IMR-90 (cell line): ENCODE measurements at regions not wholly inside any gene's neighbourhood (a gene's known extent, or its start where the extent isn't known, plus 50 kb on each side); places are given as distances from the start of the nearest gene placed in this dataset.

Source experiments
- ATAC-seq: fragments of 200-7000 bp; cut with Tn5 transposase; 2 replicates; pipeline ENCODE4 v1.9.1; 2020; ENCODE audit warnings: low read depth, mild to moderate bottlenecking, moderate library complexity
- BruUV-seq: library from RNA; stranded (reverse); fragments of 400-500 nt; replicated peaks from 2 replicates; lab custom pipeline; 2021; lab: Mats Ljungman, UMichigan
- CTCF ChIA-PET: fragments of 300-600 bp; formaldehyde crosslinking; extraction: SDS; loops from one replicate; lab custom pipeline; 2021; ENCODE audit warnings: antibody characterized with exemption; lab: Yijun Ruan, JAX
- POLR2A ChIA-PET: fragments of 300-600 bp; sonication (Branson Sonifier 250); formaldehyde crosslinking; loops from one replicate; lab custom pipeline; 2022; ENCODE audit warnings: antibody characterized with exemption; ENCODE audit not compliant: unreplicated experiment; lab: Charles Lee
- DNase-seq: peaks from one replicate; pipeline ENCODE4 v3.0.0; 2013
- H2AFZ ChIP-seq: replicated peaks from 2 replicates; pipeline ENCODE3; 2013; ENCODE audit warnings: low read length, mild to moderate bottlenecking; ENCODE audit not compliant: poor library complexity
- H2AK5ac ChIP-seq: 2 replicates; pipeline ENCODE4 v1.6.1; 2013; ENCODE audit warnings: low read depth, low read length, inconsistent platforms
- H2AK9ac ChIP-seq: replicated peaks from 2 replicates; pipeline ENCODE3; 2013; ENCODE audit warnings: mild to moderate bottlenecking, low read depth, low read length, moderate library complexity; ENCODE audit not compliant: poor library complexity
- H2BK120ac ChIP-seq: 2 replicates; pipeline ENCODE4 v1.6.1; 2013; ENCODE audit warnings: low read depth, low read length, inconsistent platforms
- H2BK15ac ChIP-seq: 3 replicates; pipeline ENCODE4 v1.6.1; 2013; ENCODE audit warnings: low read depth, low read length, inconsistent platforms
- H2BK20ac ChIP-seq: 2 replicates; pipeline ENCODE4 v1.6.1; 2013; ENCODE audit warnings: low read depth, mild to moderate bottlenecking, inconsistent platforms, low read length, moderate library complexity
- H2BK5ac ChIP-seq: 2 replicates; pipeline ENCODE4 v1.6.1; 2013; ENCODE audit warnings: mild to moderate bottlenecking, low read depth, low read length, inconsistent platforms; ENCODE audit not compliant: poor library complexity, severe bottlenecking
- H3K14ac ChIP-seq: replicated peaks from 2 replicates; pipeline ENCODE4 v1.6.1; 2013; ENCODE audit warnings: low read depth, low read length, inconsistent platforms
- H3K18ac ChIP-seq: 2 replicates; pipeline ENCODE4 v1.6.1; 2013; ENCODE audit warnings: low read depth, low read length, control low read depth
- H3K23ac ChIP-seq: 2 replicates; pipeline ENCODE4 v1.6.1; 2013; ENCODE audit warnings: low read depth, low read length, inconsistent platforms
- H3K27ac ChIP-seq: 2 replicates; pipeline ENCODE4 v1.5.1; 2013; ENCODE audit warnings: mild to moderate bottlenecking, control low read depth, low read length; ENCODE audit not compliant: insufficient read depth
- H3K27me3 ChIP-seq: 2 replicates; pipeline ENCODE4 v1.6.1; 2013; ENCODE audit warnings: low read length; ENCODE audit not compliant: control insufficient read depth, insufficient read depth
- H3K36me3 ChIP-seq: 2 replicates; pipeline ENCODE4 v1.6.1; 2013; ENCODE audit warnings: low read length, mixed read lengths; ENCODE audit not compliant: control insufficient read depth, insufficient read depth
- H3K4ac ChIP-seq: 2 replicates; pipeline ENCODE4 v1.6.1; 2013; ENCODE audit warnings: low read depth, low read length, inconsistent platforms
- H3K4me1 ChIP-seq: 2 replicates; pipeline ENCODE4 v1.6.1; 2013; ENCODE audit warnings: low read length, mixed read lengths; ENCODE audit not compliant: control insufficient read depth, insufficient read depth
- H3K4me2 ChIP-seq: 2 replicates; pipeline ENCODE4 v1.6.1; 2013; ENCODE audit warnings: low read depth, mild to moderate bottlenecking, control low read depth, low read length, moderate library complexity
- H3K4me3 ChIP-seq: 2 replicates; pipeline ENCODE4 v1.5.1; 2013; ENCODE audit warnings: low read depth, mild to moderate bottlenecking, control low read depth, low read length, moderate library complexity; ENCODE audit not compliant: insufficient read depth
- H3K56ac ChIP-seq: 2 replicates; pipeline ENCODE4 v1.6.1; 2013; ENCODE audit warnings: low read length, inconsistent platforms; ENCODE audit not compliant: insufficient read depth; ENCODE audit errors: extremely low read depth
- H3K79me1 ChIP-seq, 2 experiments: 2 replicates each; pipeline ENCODE4 v1.6.1; 2013; ENCODE audit warnings: low read length in 2 of 2, inconsistent platforms in 1 of 2, low read depth in 1 of 2
- H3K9ac ChIP-seq: 2 replicates; pipeline ENCODE4 v1.6.1; 2013; ENCODE audit warnings: low read depth, low read length, control low read depth
- H3K9me1 ChIP-seq: 2 replicates; pipeline ENCODE4 v1.6.1; 2013; ENCODE audit warnings: low read length, inconsistent platforms; ENCODE audit not compliant: insufficient read depth
- H3K9me3 ChIP-seq: 2 replicates; pipeline ENCODE4 v1.6.1; 2013; ENCODE audit warnings: low read length; ENCODE audit not compliant: control insufficient read depth, insufficient read depth
- H4K20me1 ChIP-seq: 2 replicates; pipeline ENCODE4 v1.6.1; 2013; ENCODE audit warnings: low read length, inconsistent platforms; ENCODE audit not compliant: insufficient read depth
- H4K5ac ChIP-seq: 2 replicates; pipeline ENCODE4 v1.6.1; 2013; ENCODE audit warnings: mild to moderate bottlenecking, low read depth, low read length, control low read depth
- H4K8ac ChIP-seq, 2 experiments: 2 replicates each; pipeline ENCODE4 v1.6.1; 2013; ENCODE audit warnings: low read depth in 2 of 2, low read length in 2 of 2, control low read depth in 1 of 2, inconsistent platforms in 1 of 2
- H4K91ac ChIP-seq: 2 replicates; pipeline ENCODE4 v1.6.1; 2013; ENCODE audit warnings: low read depth, low read length, inconsistent platforms; ENCODE audit not compliant: insufficient read depth
- BHLHE40 ChIP-seq: fragments of 150-350 bp; IDR thresholded peaks from 2 replicates; pipeline ENCODE4 v1.6.1; 2016; ENCODE audit warnings: mild to moderate bottlenecking, low read depth, low read length
- CEBPB ChIP-seq: IDR thresholded peaks from 2 replicates; pipeline ENCODE4 v1.6.1; 2012; ENCODE audit warnings: low read depth, low read length, improper control_type of control experiment
- CHD1 ChIP-seq: IDR thresholded peaks from 2 replicates; pipeline ENCODE4 v1.6.1; 2012; ENCODE audit warnings: low read depth, low read length, improper control_type of control experiment
- FOS ChIP-seq: fragments of 150-350 bp; IDR thresholded peaks from 2 replicates; pipeline ENCODE4 v1.6.1; 2016; ENCODE audit warnings: low read depth, low read length
- MAFK ChIP-seq: IDR thresholded peaks from 2 replicates; pipeline ENCODE4 v1.6.1; 2012; ENCODE audit warnings: low read depth, low read length, improper control_type of control experiment
- MAZ ChIP-seq: IDR thresholded peaks from 2 replicates; pipeline ENCODE4 v1.6.1; 2012; ENCODE audit warnings: low read depth, mild to moderate bottlenecking, low read length, improper control_type of control experiment, moderate library complexity, borderline replicate concordance
- MXI1 ChIP-seq: IDR thresholded peaks from 2 replicates; pipeline ENCODE4 v1.6.1; 2012; ENCODE audit warnings: low read depth, mild to moderate bottlenecking, low read length, moderate library complexity, borderline replicate concordance
- NFE2L2 ChIP-seq: fragments of 150-350 bp; IDR thresholded peaks from 2 replicates; pipeline ENCODE4 v1.6.1; 2016; ENCODE audit warnings: low read depth, mild to moderate bottlenecking, low read length
- POLR2A ChIP-seq: IDR thresholded peaks from 2 replicates; pipeline ENCODE4 v1.6.1; 2012; ENCODE audit warnings: mild to moderate bottlenecking, low read depth, low read length
- RAD21 ChIP-seq: IDR thresholded peaks from 2 replicates; pipeline ENCODE4 v1.6.1; 2012; ENCODE audit warnings: low read length, improper control_type of control experiment
- RFX5 ChIP-seq: IDR thresholded peaks from 2 replicates; pipeline ENCODE4 v1.8.0; 2012; ENCODE audit warnings: low read depth, mild to moderate bottlenecking, low read length, moderate library complexity
- SMC3 ChIP-seq: fragments of 150-350 bp; IDR thresholded peaks from 2 replicates; pipeline ENCODE4 v1.6.1; 2016; ENCODE audit warnings: low read depth, mild to moderate bottlenecking, antibody characterized with exemption, low read length, moderate library complexity
- USF2 ChIP-seq: fragments of 150-350 bp; IDR thresholded peaks from 2 replicates; pipeline ENCODE4 v1.6.1; 2017; ENCODE audit warnings: mild to moderate bottlenecking, antibody characterized with exemption, low read length, low read depth
- WGBS, 2 experiments: methylation state at CpG; one replicate each; pipeline versions ENCODE4 v1.1.5 to v1.1.7; 2013; ENCODE audit warnings: missing lambda C conversion rate in 2 of 2; ENCODE audit not compliant: insufficient read length in 1 of 2; ENCODE audit errors: extremely low coverage in 2 of 2; 5-methylcytosine and 5-hydroxymethylcytosine counted together
- dilution Hi-C: fragments of 300-500 bp; cut with HindIII; formaldehyde crosslinking; loops from one replicate; pipeline ENCODE4 v1.14.3; 2018; ENCODE audit warnings: low sequenced_read_pairs; ENCODE audit not compliant: unreplicated experiment
- in situ Hi-C: fragments of 300-500 bp; cut with MboI; formaldehyde crosslinking; loops from 3 replicates; pipeline ENCODE4 v1.14.3; 2019; ENCODE audit warnings: low sequenced_read_pairs, inconsistent platforms, mixed read lengths
- intact Hi-C: fragments of 100-400 bp; cut with micrococcal nuclease; formaldehyde crosslinking; loops from 2 replicates; pipeline ENCODE4 v1.10.0; 2022
- TF ChIP-seq, protein P1 (sequence below): conservative IDR thresholded peaks from 2 replicates; pipeline ENCODE4 v1.5.1; 2012; ENCODE audit warnings: mild to moderate bottlenecking, low read depth, low read length, improper control_type of control experiment
- TF ChIP-seq, protein P2 (sequence below): fragments of 150-350 bp; IDR thresholded peaks from 2 replicates; pipeline ENCODE4 v1.6.1; 2016; ENCODE audit warnings: low read depth, mild to moderate bottlenecking, low read length, moderate library complexity, borderline replicate concordance

GRCh38 chr13:40383132-40383531 lies 283.3 kb downstream of the FOXO1 start:
- no CpG with 5 or more reads among the region's 7 CpGs for WGBS, 2 experiments
- intact Hi-C loops (no loop called here), dilution Hi-C loops (no loop called here), in situ Hi-C loops (no loop called here)
- no peaks in the 10 kb centered on the region for H3K36me3 ChIP-seq
- H3K56ac ChIP-seq, result no peak overlapping the region
- no peak for ATAC-seq
- H3K14ac ChIP-seq, result no peak overlapping the region
- no peak overlapping the region for H3K4ac ChIP-seq
- DNase-seq, result no peak
- H3K23ac ChIP-seq, result no peak overlapping the region
- no TSS peak for BruUV-seq
- no peak overlapping the region for H2AK5ac ChIP-seq
- H3K79me1 ChIP-seq, result no peaks in the 10 kb centered on the region
- CTCF ChIA-PET, result no interaction called here
- no peak overlapping the region for H3K9ac ChIP-seq
- H3K9me1 ChIP-seq, result no peaks in the 10 kb centered on the region
- no peak overlapping the region for H2BK120ac ChIP-seq
- TF ChIP-seq MAZ (no peak), POLR2A (no peak), CHD1 (no peak), NFE2L2 (no peak), FOS (no peak), USF2 (no peak), SMC3 (no peak), CEBPB (no peak), RAD21 (no peak), MXI1 (no peak), MAFK (no peak), BHLHE40 (no peak), RFX5 (no peak)
- TF ChIP-seq, protein P1, sequence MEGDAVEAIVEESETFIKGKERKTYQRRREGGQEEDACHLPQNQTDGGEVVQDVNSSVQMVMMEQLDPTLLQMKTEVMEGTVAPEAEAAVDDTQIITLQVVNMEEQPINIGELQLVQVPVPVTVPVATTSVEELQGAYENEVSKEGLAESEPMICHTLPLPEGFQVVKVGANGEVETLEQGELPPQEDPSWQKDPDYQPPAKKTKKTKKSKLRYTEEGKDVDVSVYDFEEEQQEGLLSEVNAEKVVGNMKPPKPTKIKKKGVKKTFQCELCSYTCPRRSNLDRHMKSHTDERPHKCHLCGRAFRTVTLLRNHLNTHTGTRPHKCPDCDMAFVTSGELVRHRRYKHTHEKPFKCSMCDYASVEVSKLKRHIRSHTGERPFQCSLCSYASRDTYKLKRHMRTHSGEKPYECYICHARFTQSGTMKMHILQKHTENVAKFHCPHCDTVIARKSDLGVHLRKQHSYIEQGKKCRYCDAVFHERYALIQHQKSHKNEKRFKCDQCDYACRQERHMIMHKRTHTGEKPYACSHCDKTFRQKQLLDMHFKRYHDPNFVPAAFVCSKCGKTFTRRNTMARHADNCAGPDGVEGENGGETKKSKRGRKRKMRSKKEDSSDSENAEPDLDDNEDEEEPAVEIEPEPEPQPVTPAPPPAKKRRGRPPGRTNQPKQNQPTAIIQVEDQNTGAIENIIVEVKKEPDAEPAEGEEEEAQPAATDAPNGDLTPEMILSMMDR, result no peak
- TF ChIP-seq, protein P2, sequence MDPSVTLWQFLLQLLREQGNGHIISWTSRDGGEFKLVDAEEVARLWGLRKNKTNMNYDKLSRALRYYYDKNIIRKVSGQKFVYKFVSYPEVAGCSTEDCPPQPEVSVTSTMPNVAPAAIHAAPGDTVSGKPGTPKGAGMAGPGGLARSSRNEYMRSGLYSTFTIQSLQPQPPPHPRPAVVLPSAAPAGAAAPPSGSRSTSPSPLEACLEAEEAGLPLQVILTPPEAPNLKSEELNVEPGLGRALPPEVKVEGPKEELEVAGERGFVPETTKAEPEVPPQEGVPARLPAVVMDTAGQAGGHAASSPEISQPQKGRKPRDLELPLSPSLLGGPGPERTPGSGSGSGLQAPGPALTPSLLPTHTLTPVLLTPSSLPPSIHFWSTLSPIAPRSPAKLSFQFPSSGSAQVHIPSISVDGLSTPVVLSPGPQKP, result no peak
- no peaks in the 10 kb centered on the region for H3K9me3 ChIP-seq
- H4K5ac ChIP-seq, result no peak overlapping the region
- POLR2A ChIA-PET, result no interaction called here
- no peaks in the 10 kb centered on the region for H4K20me1 ChIP-seq
- H4K8ac ChIP-seq, result no peak overlapping the region
- H2BK5ac ChIP-seq, result no peak overlapping the region
- peaks cover 7% of the 10 kb centered on the region for H3K27me3 ChIP-seq
- H2AFZ ChIP-seq, result no peak overlapping the region
- H3K4me3 ChIP-seq, result no peak overlapping the region
- no peaks in the 10 kb centered on the region for H3K4me1 ChIP-seq
- H2BK20ac ChIP-seq, result no peak overlapping the region
- no peak overlapping the region for H2AK9ac ChIP-seq
- no peak overlapping the region for H3K18ac ChIP-seq
- no peak overlapping the region for H3K27ac ChIP-seq
- no peak overlapping the region for H3K4me2 ChIP-seq
- H4K91ac ChIP-seq, result no peak overlapping the region
- H2BK15ac ChIP-seq, result no peak overlapping the region
